GM12875 (cell line): ENCODE measurements at regions not wholly inside any gene's neighbourhood (a gene's known extent, or its start where the extent isn't known, plus 50 kb on each side); places are given as distances from the start of the nearest gene placed in this dataset.
"Not testable (repeated sequence)": the region's sequence is repeated elsewhere in the genome, so short reads cannot be mapped to it uniquely, and the experiment has no call there.

Experiments used
- H3K4me3 ChIP-seq: one replicate; pipeline ENCODE4 v1.5.1; 2011; ENCODE audit warnings: low read depth, low read length, control low read depth
- TF ChIP-seq, protein P1 (sequence below): IDR thresholded peaks from 2 replicates; pipeline ENCODE4 v1.5.1; 2011; ENCODE audit warnings: low read depth, mild to moderate bottlenecking, control low read depth, inconsistent platforms, low read length, moderate library complexity, borderline replicate concordance; ENCODE audit not compliant: insufficient read depth

- no peak overlapping the region for H3K4me3 ChIP-seq
- TF ChIP-seq, protein P1, sequence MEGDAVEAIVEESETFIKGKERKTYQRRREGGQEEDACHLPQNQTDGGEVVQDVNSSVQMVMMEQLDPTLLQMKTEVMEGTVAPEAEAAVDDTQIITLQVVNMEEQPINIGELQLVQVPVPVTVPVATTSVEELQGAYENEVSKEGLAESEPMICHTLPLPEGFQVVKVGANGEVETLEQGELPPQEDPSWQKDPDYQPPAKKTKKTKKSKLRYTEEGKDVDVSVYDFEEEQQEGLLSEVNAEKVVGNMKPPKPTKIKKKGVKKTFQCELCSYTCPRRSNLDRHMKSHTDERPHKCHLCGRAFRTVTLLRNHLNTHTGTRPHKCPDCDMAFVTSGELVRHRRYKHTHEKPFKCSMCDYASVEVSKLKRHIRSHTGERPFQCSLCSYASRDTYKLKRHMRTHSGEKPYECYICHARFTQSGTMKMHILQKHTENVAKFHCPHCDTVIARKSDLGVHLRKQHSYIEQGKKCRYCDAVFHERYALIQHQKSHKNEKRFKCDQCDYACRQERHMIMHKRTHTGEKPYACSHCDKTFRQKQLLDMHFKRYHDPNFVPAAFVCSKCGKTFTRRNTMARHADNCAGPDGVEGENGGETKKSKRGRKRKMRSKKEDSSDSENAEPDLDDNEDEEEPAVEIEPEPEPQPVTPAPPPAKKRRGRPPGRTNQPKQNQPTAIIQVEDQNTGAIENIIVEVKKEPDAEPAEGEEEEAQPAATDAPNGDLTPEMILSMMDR: no peak
Measured at GRCh38 chr16:35149550-35149949, 1690.1 kb downstream of the TP53TG3F start.

- TF ChIP-seq, protein P1: no peak
- no peak overlapping the region for H3K4me3 ChIP-seq
Measured at GRCh38 chr16:35150805-35151312, 1691.4 kb downstream of the TP53TG3F start.

- TF ChIP-seq, protein P1: no peak
- no peak overlapping the region for H3K4me3 ChIP-seq
Measured at GRCh38 chr16:35152067-35152627, 1692.7 kb downstream of the TP53TG3F start.

- no peak overlapping the region for H3K4me3 ChIP-seq
- TF ChIP-seq, protein P1: no peak
Measured at GRCh38 chr16:35154627-35155026, 1695.2 kb downstream of the TP53TG3F start.

GRCh38 chr16:35157549-35157948 is 1698.1 kb downstream of the TP53TG3F start:
- not testable (repeated sequence) for H3K4me3 ChIP-seq

DNA sequence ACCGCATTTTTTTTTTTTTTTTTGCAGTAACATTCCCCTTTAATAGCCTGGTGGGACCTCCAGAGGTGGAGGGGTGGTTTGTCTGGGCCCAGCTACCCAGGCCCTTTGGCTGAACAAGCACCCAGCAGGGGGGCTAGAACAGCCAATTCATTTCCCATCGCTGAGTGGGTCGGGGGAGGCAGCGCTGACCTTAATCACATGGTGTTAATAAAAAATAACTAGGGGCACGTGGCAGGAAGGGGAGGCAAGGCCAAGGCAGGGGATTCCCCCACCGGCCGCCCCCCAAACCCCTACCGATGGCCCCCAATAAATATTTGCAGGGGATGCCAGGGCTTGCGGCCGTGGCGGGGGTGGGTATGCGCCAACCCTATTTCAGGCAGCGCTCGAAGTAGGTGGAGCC is 1709.9 kb downstream of the TP53TG3F start:
- H3K4me3 ChIP-seq: not testable (repeated sequence)

GRCh38 chr16:35170061-35170460 is 1710.6 kb downstream of the TP53TG3F start:
- not testable (repeated sequence) for H3K4me3 ChIP-seq

GRCh38 chr16:35170610-35171009 is 1711.2 kb downstream of the TP53TG3F start:
- no peak overlapping the region for H3K4me3 ChIP-seq
- TF ChIP-seq, protein P1: no peak

DNA sequence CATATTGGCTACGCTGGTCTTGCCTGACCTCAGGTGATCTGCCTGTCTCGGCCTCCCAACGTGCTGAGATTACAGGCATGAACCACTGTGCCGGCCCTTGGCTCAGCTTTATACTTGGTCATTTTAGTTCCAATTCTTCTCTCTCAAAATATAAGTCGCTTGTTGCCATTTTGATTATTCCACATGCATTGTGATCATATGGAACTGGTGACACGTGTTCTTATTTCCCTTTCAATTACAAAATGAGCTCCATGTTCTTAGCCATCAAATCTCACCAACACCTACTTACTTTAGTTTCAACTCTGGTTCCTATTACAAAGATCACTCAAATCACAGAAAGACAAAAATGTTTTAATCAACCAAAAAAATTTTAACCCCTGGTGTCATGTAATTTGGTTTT is 1711.7 kb downstream of the TP53TG3F start:
- TF ChIP-seq, protein P1: no peak
- no peak overlapping the region for H3K4me3 ChIP-seq
